GM12872 (cell line): ENCODE measurements at regions not wholly inside any gene's neighbourhood (a gene's known extent, or its start where the extent isn't known, plus 50 kb on each side); places are given as distances from the start of the nearest gene placed in this dataset.

ENCODE experiments used
- CTCF ChIP-seq: IDR thresholded peaks from 3 replicates; pipeline ENCODE4 v1.5.1; 2011; ENCODE audit warnings: low read depth, mild to moderate bottlenecking, low read length, moderate library complexity; ENCODE audit not compliant: insufficient read depth

GRCh38 chr14:36394593-36394992 lies 74.2 kb upstream of the MBIP start:
- no peak for TF ChIP-seq CTCF

GRCh38 chr14:36390718-36391117 lies 70.3 kb upstream of the MBIP start:
- no peak for TF ChIP-seq CTCF

GRCh38 chr14:36383767-36384431 lies 63.5 kb upstream of the MBIP start:
- TF ChIP-seq CTCF, result no peak

GRCh38 chr14:36373982-36374673 lies 53.7 kb upstream of the MBIP start:
- peak; percentile 92 for TF ChIP-seq CTCF
